AG09309 (cell line): ENCODE measurements at regions not wholly inside any gene's neighbourhood (a gene's known extent, or its start where the extent isn't known, plus 50 kb on each side); places are given as distances from the start of the nearest gene placed in this dataset.

Experiments
- DNase-seq: peaks from one replicate; pipeline ENCODE4 v3.0.0-alpha.2; 2010; ENCODE audit warnings: low read depth
- H3K4me3 ChIP-seq: 2 replicates; pipeline ENCODE4 v1.5.1; 2011; ENCODE audit warnings: mild to moderate bottlenecking, low read depth, low read length, moderate library complexity; ENCODE audit not compliant: control insufficient read depth
- CTCF ChIP-seq: IDR thresholded peaks from 2 replicates; pipeline ENCODE4 v1.5.1; 2011; ENCODE audit warnings: mild to moderate bottlenecking, low read depth, low read length, inconsistent platforms; ENCODE audit not compliant: insufficient read depth, control insufficient read depth; ENCODE audit errors: missing control alignments

- no peak for DNase-seq
- no peak overlapping the region for H3K4me3 ChIP-seq
- no peak for TF ChIP-seq CTCF
Measured at GRCh38 chr7:84838857-84839256, 348.0 kb downstream of the SEMA3D start.

GRCh38 chr7:84837405-84837804 is 349.5 kb downstream of the SEMA3D start:
- DNase-seq = no peak
- TF ChIP-seq CTCF = no peak

GRCh38 chr7:84829719-84830118 is 357.1 kb downstream of the SEMA3D start:
- H3K4me3 ChIP-seq = no peak overlapping the region
- DNase-seq = no peak
- TF ChIP-seq CTCF = no peak

More at GRCh38 chr7:84837405-84837804, 349.5 kb downstream of the SEMA3D start:
- no peak overlapping the region for H3K4me3 ChIP-seq

- no peak for TF ChIP-seq CTCF
- DNase-seq = no peak
Measured at GRCh38 chr7:84824057-84824651, 362.7 kb downstream of the SEMA3D start.

GRCh38 chr7:84823530-84823929 is 363.3 kb downstream of the SEMA3D start:
- no peak for TF ChIP-seq CTCF
- no peak overlapping the region for H3K4me3 ChIP-seq
- DNase-seq = no peak

More at GRCh38 chr7:84824057-84824651, 362.7 kb downstream of the SEMA3D start:
- H3K4me3 ChIP-seq = no peak overlapping the region

GRCh38 chr7:84822941-84823510 is 363.8 kb downstream of the SEMA3D start:
- no peak overlapping the region for H3K4me3 ChIP-seq
- TF ChIP-seq CTCF = no peak
- no peak for DNase-seq
